ENCODE measurements at regions not wholly inside any gene's neighbourhood (a gene's known extent, or its start where the extent isn't known, plus 50 kb on each side); places are given as distances from the start of the nearest gene placed in this dataset.

DNA sequence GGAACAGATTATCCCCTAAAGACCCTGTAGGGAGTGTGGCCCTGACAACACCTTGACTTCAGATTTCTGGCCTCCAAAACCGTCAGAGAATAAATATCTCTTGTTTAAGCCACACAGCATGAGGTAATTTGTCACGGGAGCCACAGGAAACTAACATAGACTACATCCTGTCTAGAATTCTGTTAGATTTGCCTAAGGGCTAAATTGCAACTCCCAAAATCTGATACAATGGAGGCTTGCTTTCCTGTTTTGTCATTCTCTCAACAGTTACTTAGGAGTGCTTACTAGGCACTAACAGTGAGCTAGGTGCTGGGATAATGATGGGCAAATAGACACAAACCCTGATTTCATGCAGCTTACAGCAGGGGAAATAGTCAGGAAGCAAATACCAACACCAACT, 141.6 kb downstream of the MIS18A start:
- no peaks in the 10 kb centered on the region for H4K20me1 ChIP-seq
- H3K27me3 ChIP-seq, result no peaks in the 10 kb centered on the region
- no peak overlapping the region for H3K27ac ChIP-seq
- H3K36me3 ChIP-seq, result no peaks in the 10 kb centered on the region
- H3K4me1 ChIP-seq, result peaks cover 28% of the 10 kb centered on the region
- H3K9ac ChIP-seq, result no peak overlapping the region
- H3K9me3 ChIP-seq, result 0 out of 2 replicates have a peak, but pooled peaks cover 1% of the 10 kb centered on the region
- H3K4me2 ChIP-seq, result 0 out of 2 replicates have a peak overlapping the region, but pooled peaks have one; percentile 4
- H3K4me3 ChIP-seq, result no peak overlapping the region
- no peak for TF ChIP-seq Cebpa-rat (IDR thresholded peaks at IDR 0.05)

DNA sequence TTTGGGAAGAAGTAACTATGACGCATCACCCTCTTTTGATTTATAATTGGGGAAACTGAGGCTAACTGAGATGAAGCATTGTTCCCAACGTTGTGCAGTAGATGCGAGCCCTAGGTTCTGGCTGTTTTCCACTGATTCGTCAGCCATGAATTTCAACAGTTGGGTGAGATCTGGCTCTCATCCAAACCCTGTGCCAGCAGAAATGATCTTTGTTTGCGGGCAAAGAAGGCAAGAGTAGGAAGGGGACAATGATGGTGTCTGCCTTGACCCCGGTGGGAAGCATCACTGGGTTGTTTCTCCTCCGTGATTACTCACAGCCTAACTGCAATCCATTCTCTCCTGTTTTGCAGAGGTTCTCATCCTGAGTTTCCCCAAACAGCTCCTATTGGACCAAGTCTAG, 142.3 kb downstream of the MIS18A start:
- Histone ChIP-seq H3K9ac (no peak overlapping the region), H3K9me3 (0 out of 2 replicates have a peak, but pooled peaks cover 6% of the 10 kb centered on the region), H3K4me2 (peak overlapping the region; percentile 61; the same call in 1 of the 2 replicates), H3K36me3 (no peaks in the 10 kb centered on the region), H3K27me3 (no peaks in the 10 kb centered on the region), H3K4me3 (no peak overlapping the region), H4K20me1 (no peaks in the 10 kb centered on the region), H3K4me1 (peaks cover 28% of the 10 kb centered on the region), H3K27ac (no peak overlapping the region)
- TF ChIP-seq Cebpa-rat (IDR thresholded peaks at IDR 0.05), result no peak

DNA sequence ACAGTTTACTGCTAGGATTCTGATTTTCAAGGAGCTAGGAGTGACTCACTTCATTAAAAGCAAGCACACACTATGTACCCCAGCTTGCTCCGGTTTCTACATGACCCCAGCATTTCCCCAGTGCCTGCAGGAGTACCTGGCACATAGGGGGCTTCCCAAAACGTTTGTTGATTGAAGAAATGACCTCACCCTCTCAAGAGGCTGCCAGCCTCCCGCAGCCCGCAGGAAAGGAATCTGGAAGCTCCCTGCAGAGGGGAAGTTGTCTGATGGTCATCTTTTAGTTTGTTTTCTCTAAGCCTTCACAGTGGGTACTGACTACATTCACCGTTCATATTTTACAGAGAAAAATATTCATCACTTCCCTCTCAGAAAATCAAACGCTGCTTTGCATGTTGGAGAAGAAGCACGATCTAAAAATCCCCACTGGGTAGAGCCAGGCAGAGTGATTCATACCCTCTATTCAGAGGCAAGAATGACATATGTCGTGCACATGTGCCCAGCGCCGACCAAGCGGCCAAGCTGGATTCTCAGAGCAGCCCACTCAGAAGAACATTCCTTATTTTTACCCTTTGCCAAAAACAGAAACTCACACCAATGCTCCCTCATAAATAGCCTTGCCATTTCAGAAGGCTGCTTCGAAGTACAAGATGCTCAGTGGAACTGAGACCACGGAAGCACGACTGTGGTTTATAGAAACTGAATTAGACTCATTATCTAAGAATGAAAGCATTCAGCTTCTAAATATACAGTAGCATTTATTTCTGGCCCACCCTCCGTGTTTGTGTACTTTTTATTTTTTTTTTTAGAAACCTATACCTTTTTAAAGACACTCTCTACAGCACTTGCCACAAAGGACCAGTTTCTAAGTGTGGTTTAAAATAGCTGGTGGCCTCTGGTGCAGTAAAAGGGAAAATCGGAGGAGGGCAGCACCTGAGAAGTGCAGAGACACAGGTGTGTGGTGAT, 143.2 kb downstream of the MIS18A start:
- H3K27ac ChIP-seq, result no peak overlapping the region
- no peak overlapping the region for H3K4me3 ChIP-seq
- no peaks in the 10 kb centered on the region for H4K20me1 ChIP-seq
- no peaks in the 10 kb centered on the region for H3K36me3 ChIP-seq
- no peak overlapping the region for H3K9ac ChIP-seq
- peak overlapping the region; percentile 61 for H3K4me2 ChIP-seq
- no peak for TF ChIP-seq Cebpa-rat (IDR thresholded peaks at IDR 0.05)
- 0 out of 2 replicates have a peak, but pooled peaks cover 6% of the 10 kb centered on the region for H3K9me3 ChIP-seq
- peaks cover 28% of the 10 kb centered on the region for H3K4me1 ChIP-seq
- H3K27me3 ChIP-seq, result no peaks in the 10 kb centered on the region

DNA sequence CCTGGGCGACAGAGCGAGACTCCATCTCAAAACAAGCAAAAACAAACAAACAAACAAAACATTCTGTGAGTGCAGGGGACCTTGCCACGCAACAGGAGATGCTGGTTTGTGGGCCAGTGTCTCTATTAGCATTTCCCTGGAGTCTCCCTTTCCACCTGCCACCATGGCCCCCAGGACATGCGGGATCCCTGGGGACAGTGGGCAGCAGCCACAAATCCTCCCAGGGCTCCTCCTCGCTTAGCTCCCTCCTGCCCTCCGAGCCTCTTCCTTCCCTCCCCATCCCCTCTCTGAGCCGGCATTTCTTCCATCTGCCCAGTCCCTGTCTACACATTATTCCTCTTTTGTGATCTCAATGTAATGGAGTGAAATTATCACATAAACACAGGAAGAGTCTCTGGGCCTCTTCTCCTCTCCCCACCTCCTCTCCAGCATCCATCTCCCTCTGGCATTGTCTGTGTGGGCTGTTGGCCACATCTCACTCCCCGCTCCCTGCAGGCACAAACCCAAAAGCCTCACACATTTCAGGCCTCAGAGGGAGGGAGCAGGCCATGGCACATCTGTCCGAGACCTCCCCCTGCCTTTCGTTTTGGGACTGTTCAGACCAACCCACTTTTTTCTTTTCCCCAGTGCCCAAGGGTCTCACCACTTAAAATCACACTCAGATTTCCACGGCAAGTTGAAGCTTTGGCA, 144.3 kb downstream of the MIS18A start:
- Histone ChIP-seq H3K27ac (no peak overlapping the region), H3K36me3 (no peaks in the 10 kb centered on the region), H4K20me1 (no peaks in the 10 kb centered on the region), H3K4me1 (peaks cover 28% of the 10 kb centered on the region), H3K9me3 (0 out of 2 replicates have a peak, but pooled peaks cover 6% of the 10 kb centered on the region), H3K27me3 (no peaks in the 10 kb centered on the region), H3K9ac (no peak overlapping the region), H3K4me2 (peak overlapping the region; percentile 61), H3K4me3 (no peak overlapping the region)
- TF ChIP-seq Cebpa-rat (IDR thresholded peaks at IDR 0.05), result no peak

DNA sequence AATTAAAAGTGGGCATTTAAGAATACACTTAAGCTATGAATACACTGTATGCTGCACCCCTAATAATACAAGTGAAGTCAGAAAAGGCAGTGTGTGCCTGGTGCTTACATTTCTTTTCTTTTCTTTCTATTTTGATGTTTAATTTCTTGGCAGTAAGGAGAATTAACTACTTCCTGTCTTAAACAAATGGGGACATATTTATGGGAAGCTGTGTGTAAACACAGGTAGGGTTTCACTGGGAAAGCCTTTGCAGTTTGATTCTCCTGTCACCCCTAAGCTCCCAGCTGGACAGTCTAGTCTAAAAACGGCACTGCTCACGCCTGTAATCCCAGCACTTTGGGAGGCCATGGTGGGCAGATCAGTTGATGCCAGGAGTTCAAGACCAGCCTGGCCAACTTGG, 146.0 kb downstream of the MIS18A start:
- H3K4me2 ChIP-seq, result no peak overlapping the region
- H3K9ac ChIP-seq, result no peak overlapping the region
- peaks cover 6% of the 10 kb centered on the region; the same call in 1 of the 2 replicates for H3K9me3 ChIP-seq
- H3K36me3 ChIP-seq, result no peaks in the 10 kb centered on the region
- no peak overlapping the region for H3K27ac ChIP-seq
- H4K20me1 ChIP-seq, result no peaks in the 10 kb centered on the region
- peaks cover 28% of the 10 kb centered on the region for H3K4me1 ChIP-seq
- TF ChIP-seq Cebpa-rat (IDR thresholded peaks at IDR 0.05), result no peak
- H3K4me3 ChIP-seq, result no peak overlapping the region
- no peaks in the 10 kb centered on the region for H3K27me3 ChIP-seq

DNA sequence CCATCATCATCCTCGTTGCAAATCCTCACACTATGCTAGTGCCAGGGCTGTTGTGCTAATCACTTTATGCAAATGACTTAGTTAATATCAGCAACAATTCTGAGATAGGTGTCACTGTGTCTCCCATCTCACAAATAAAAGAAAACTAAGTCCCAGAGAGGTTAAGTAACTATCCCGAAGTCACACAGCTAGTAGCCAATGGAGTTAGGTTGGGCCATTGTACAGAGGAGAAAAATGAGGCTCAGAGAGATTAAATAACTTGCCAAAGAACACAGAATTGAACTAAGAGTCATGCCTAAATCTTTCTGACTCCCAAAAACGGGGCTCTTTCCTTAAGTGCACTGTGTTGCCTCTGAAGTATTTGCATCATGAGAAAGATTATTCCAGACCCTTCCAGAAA, 146.4 kb downstream of the MIS18A start:
- no peak overlapping the region for H3K9ac ChIP-seq
- no peak for TF ChIP-seq Cebpa-rat (IDR thresholded peaks at IDR 0.05)
- no peaks in the 10 kb centered on the region for H3K36me3 ChIP-seq
- no peak overlapping the region for H3K4me2 ChIP-seq
- peaks cover 28% of the 10 kb centered on the region for H3K4me1 ChIP-seq
- H3K27ac ChIP-seq, result no peak overlapping the region
- no peaks in the 10 kb centered on the region for H4K20me1 ChIP-seq
- no peaks in the 10 kb centered on the region for H3K27me3 ChIP-seq
- H3K9me3 ChIP-seq, result peaks cover 6% of the 10 kb centered on the region; the same call in 1 of the 2 replicates
- no peak overlapping the region for H3K4me3 ChIP-seq

DNA sequence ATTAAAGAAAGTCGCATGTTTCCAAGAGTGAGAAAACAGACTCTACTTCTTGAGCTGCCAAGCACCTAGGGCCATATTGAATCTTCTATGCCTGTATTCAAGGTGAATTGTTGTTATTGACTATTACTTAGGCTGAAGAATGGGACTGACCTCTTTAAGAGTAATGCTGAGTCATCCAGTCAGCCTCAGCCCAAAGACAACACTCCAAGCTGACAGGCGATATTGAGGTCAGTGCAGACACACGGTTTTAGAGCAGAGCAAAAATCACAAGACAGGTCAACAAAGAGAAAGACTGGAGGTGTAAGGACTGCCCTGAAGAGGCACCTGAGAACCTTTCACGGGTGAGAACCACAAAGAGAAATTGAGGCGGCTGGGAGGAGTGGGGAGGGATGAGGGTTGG, 146.9 kb downstream of the MIS18A start:
- no peak overlapping the region for H3K4me2 ChIP-seq
- no peaks in the 10 kb centered on the region for H3K27me3 ChIP-seq
- H3K4me1 ChIP-seq, result peaks cover 28% of the 10 kb centered on the region
- no peak overlapping the region for H3K9ac ChIP-seq
- H3K9me3 ChIP-seq, result peaks cover 6% of the 10 kb centered on the region; the same call in 1 of the 2 replicates
- TF ChIP-seq Cebpa-rat (IDR thresholded peaks at IDR 0.05), result no peak
- no peak overlapping the region for H3K27ac ChIP-seq
- H4K20me1 ChIP-seq, result no peaks in the 10 kb centered on the region
- H3K4me3 ChIP-seq, result no peak overlapping the region
- no peaks in the 10 kb centered on the region for H3K36me3 ChIP-seq

DNA sequence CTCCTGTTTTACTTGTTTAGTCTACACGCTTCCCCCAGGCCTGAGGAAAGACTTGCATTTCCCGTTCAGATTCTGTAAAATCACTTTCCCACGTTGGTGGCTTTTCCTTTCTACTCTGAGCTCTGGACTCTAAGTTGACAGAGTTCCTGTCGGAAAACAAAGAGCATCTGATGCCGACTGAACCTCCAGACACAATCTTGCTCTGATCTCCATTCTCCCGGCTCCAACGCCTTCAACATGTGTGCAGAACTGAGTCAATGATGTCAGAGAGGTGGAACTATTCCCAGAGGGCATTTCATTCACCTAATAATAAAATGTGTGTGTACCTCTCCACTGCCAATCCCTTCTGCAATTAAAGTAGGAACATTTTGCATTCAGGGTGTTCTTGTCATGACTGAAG, 147.7 kb downstream of the MIS18A start:
- Histone ChIP-seq H4K20me1 (no peaks in the 10 kb centered on the region), H3K9me3 (peaks cover 6% of the 10 kb centered on the region; the same call in 1 of the 2 replicates), H3K36me3 (no peaks in the 10 kb centered on the region), H3K9ac (no peak overlapping the region), H3K27me3 (no peaks in the 10 kb centered on the region), H3K27ac (no peak overlapping the region), H3K4me1 (peaks cover 22% of the 10 kb centered on the region), H3K4me3 (no peak overlapping the region), H3K4me2 (no peak overlapping the region)
- no peak for TF ChIP-seq Cebpa-rat (IDR thresholded peaks at IDR 0.05)

DNA sequence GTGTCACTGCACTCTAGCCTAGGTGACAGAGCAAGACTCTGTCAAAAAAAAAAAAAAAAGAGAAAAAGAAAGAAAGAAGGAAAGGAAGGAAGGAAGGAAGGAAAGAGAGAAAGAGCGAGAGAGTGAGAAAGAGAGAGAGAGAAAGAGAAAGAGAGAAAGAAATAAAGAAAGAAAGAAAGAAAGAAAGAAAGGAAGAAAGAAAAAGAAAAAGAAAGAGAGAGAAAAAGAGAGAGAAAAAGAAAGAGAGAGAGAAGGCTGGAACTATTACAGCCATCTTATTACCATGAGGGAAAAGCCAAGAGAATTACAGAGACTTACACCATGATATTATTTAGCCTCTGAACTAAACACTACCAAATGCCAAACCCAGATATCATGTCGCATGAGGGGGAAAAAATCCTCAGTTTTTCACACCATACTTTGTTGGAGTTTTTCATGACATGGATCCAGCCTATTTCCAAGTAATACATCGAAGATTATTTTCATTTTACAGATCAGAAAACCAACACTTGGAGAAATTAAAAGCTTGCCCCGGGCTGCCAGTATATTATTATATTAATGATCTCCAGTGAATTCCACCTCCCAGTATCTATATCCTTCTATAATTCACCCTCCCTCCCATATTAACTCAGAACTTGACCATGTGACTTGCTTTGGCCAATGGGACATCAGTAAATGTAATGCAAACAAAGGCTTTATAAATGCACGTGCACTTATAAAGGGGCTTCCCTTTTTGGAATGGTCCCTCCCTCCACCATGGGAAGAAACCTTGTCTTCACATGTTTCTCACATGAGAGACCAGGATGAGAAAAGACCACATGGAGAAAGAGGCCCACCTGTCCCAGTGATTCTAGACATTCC, 148.6 kb downstream of the MIS18A start:
- H3K4me2 ChIP-seq, result 0 out of 2 replicates have a peak overlapping the region, but pooled peaks have one; percentile 6
- H3K9ac ChIP-seq, result no peak overlapping the region
- no peaks in the 10 kb centered on the region for H4K20me1 ChIP-seq
- TF ChIP-seq Cebpa-rat (IDR thresholded peaks at IDR 0.05), result no peak
- no peaks in the 10 kb centered on the region for H3K36me3 ChIP-seq
- peaks cover 13% of the 10 kb centered on the region for H3K4me1 ChIP-seq
- no peak overlapping the region for H3K4me3 ChIP-seq
- peaks cover 6% of the 10 kb centered on the region; the same call in 1 of the 2 replicates for H3K9me3 ChIP-seq
- H3K27ac ChIP-seq, result no peak overlapping the region
- no peaks in the 10 kb centered on the region for H3K27me3 ChIP-seq
